GM23338 (cell line): ENCODE measurements at regions not wholly inside any gene's neighbourhood (a gene's known extent, or its start where the extent isn't known, plus 50 kb on each side); places are given as distances from the start of the nearest gene placed in this dataset.

Experiments
- ATAC-seq: fragments of 200-7000 bp; cut with Tn5 transposase; 3 replicates; pipeline ENCODE4 v1.9.1; 2020
- DNase-seq: peaks from one replicate; pipeline ENCODE4 v3.0.0-alpha.2; 2015; ENCODE audit warnings: low spot score
- H2AFZ ChIP-seq: fragments of 200-600 bp; sonication (generic); 2 replicates; pipeline ENCODE4 v1.8.0; 2016; ENCODE audit warnings: antibody characterized with exemption, mild to moderate bottlenecking, moderate library complexity
- H3F3A ChIP-seq: fragments of 200-600 bp; sonication (generic); replicated peaks from 2 replicates; pipeline ENCODE4 v1.8.0; 2017; ENCODE audit warnings: antibody characterized with exemption, mixed run types, low read depth
- H3K27ac ChIP-seq: fragments of 200-600 bp; sonication (generic); 2 replicates; pipeline ENCODE4 v1.6.1; 2016; ENCODE audit warnings: low read depth
- H3K27me3 ChIP-seq: fragments of 200-600 bp; sonication (generic); 2 replicates; pipeline ENCODE4 v1.8.0; 2016; ENCODE audit warnings: mild to moderate bottlenecking, mixed run types, moderate library complexity; ENCODE audit not compliant: insufficient read depth
- H3K36me3 ChIP-seq: fragments of 200-600 bp; sonication (generic); 2 replicates; pipeline ENCODE4 v1.8.0; 2016; ENCODE audit warnings: mild to moderate bottlenecking; ENCODE audit not compliant: insufficient read depth
- H3K4me1 ChIP-seq: fragments of 200-600 bp; sonication (generic); 2 replicates; pipeline ENCODE4 v1.8.0; 2016; ENCODE audit warnings: mild to moderate bottlenecking, moderate library complexity; ENCODE audit not compliant: insufficient read depth
- H3K4me2 ChIP-seq: fragments of 200-600 bp; sonication (generic); 2 replicates; pipeline ENCODE4 v1.7.1; 2017; ENCODE audit warnings: mixed run types
- H3K4me3 ChIP-seq: fragments of 200-600 bp; sonication (generic); 2 replicates; pipeline ENCODE4 v1.6.1; 2016; ENCODE audit warnings: mixed run types
- H3K79me2 ChIP-seq: fragments of 200-600 bp; sonication (generic); replicated peaks from 2 replicates; pipeline ENCODE4 v1.8.0; 2017; ENCODE audit warnings: mild to moderate bottlenecking; ENCODE audit not compliant: insufficient read depth
- H3K9me2 ChIP-seq: fragments of 200-600 bp; sonication (generic); 2 replicates; pipeline ENCODE4 v1.8.0; 2017; ENCODE audit not compliant: insufficient read depth
- H4K20me1 ChIP-seq: fragments of 200-600 bp; sonication (generic); replicated peaks from 2 replicates; pipeline ENCODE4 v1.8.0; 2017; ENCODE audit warnings: mild to moderate bottlenecking; ENCODE audit not compliant: insufficient read depth
- H3K27ac Mint-ChIP-seq: 2 replicates; pipeline ENCODE4 v1.8.0; 2020; ENCODE audit warnings: inconsistent platforms, mild to moderate bottlenecking, moderate library complexity, mixed read lengths
- H3K27me3 Mint-ChIP-seq: 3 replicates; pipeline ENCODE4 v1.8.0; 2022; ENCODE audit warnings: low read depth, mild to moderate bottlenecking, moderate library complexity, mixed read lengths, inconsistent platforms; ENCODE audit not compliant: insufficient read depth, poor library complexity
- H3K36me3 Mint-ChIP-seq: 3 replicates; pipeline ENCODE4 v1.8.0; 2021; ENCODE audit warnings: low read depth, mild to moderate bottlenecking, inconsistent platforms, moderate library complexity, mixed read lengths
- H3K4me1 Mint-ChIP-seq: 3 replicates; pipeline ENCODE4 v1.8.0; 2020; ENCODE audit warnings: mild to moderate bottlenecking, inconsistent platforms, mixed read lengths
- H3K4me3 Mint-ChIP-seq: 3 replicates; pipeline ENCODE4 v1.8.0; 2021; ENCODE audit warnings: moderate library complexity, mild to moderate bottlenecking, inconsistent platforms, mixed read lengths
- H3K9me3 Mint-ChIP-seq: 3 replicates; pipeline ENCODE4 v1.8.0; 2020; ENCODE audit warnings: moderate library complexity, mild to moderate bottlenecking, inconsistent platforms, mixed read lengths
- CREB1 ChIP-seq: fragments of 250-450 bp; sonication (Bioruptor Pico); IDR thresholded peaks from 2 replicates; pipeline ENCODE4 v1.5.0; 2020; ENCODE audit warnings: low read depth, mild to moderate bottlenecking, moderate library complexity
- ETS1 ChIP-seq: IDR thresholded peaks from 2 replicates; pipeline ENCODE4 v1.6.1; 2016; ENCODE audit warnings: antibody characterized with exemption
- EZH2 ChIP-seq: fragments of 200-600 bp; sonication (generic); IDR thresholded peaks from one replicate; pipeline ENCODE4 v1.8.0; 2017; ENCODE audit warnings: antibody characterized with exemption, mild to moderate bottlenecking, low read depth; ENCODE audit not compliant: unreplicated experiment
- EZH2phosphoT487 ChIP-seq: fragments of 200-600 bp; sonication (generic); IDR thresholded peaks from one replicate; pipeline ENCODE4 v1.8.1; 2018; ENCODE audit warnings: antibody characterized with exemption; ENCODE audit not compliant: unreplicated experiment
- NANOG ChIP-seq: IDR thresholded peaks from 2 replicates; pipeline ENCODE4 v1.6.1; 2016; ENCODE audit warnings: antibody characterized with exemption, borderline replicate concordance
- REST ChIP-seq: IDR thresholded peaks from one replicate; pipeline ENCODE4 v1.6.1; 2018; ENCODE audit warnings: antibody characterized with exemption; ENCODE audit not compliant: unreplicated experiment
- STAT1 ChIP-seq: IDR thresholded peaks from one replicate; pipeline ENCODE4 v1.6.1; 2016; ENCODE audit warnings: antibody characterized with exemption; ENCODE audit not compliant: unreplicated experiment
- ZNF331 ChIP-seq: fragments of 250-450 bp; sonication (Bioruptor Pico); IDR thresholded peaks from 2 replicates; pipeline ENCODE4 v1.5.0; 2020; ENCODE audit warnings: low read depth, mild to moderate bottlenecking, moderate library complexity
- TF ChIP-seq, protein P1 (sequence below): fragments of 250-450 bp; sonication (Bioruptor Pico); IDR thresholded peaks from 2 replicates; pipeline ENCODE4 v1.5.0; 2020; ENCODE audit warnings: mild to moderate bottlenecking, moderate library complexity
- TF ChIP-seq, protein P2 (sequence below), 2 experiments: fragments of 200-600 bp in 1 of 2; sonication (generic) in 1 of 2; conservative IDR thresholded peaks; 2 replicates each; pipeline versions ENCODE4 v1.5.1 to v1.6.1; 2016 to 2017; ENCODE audit warnings: antibody characterized with exemption in 2 of 2, low read depth in 2 of 2, mild to moderate bottlenecking in 2 of 2, moderate library complexity in 1 of 2

DNA sequence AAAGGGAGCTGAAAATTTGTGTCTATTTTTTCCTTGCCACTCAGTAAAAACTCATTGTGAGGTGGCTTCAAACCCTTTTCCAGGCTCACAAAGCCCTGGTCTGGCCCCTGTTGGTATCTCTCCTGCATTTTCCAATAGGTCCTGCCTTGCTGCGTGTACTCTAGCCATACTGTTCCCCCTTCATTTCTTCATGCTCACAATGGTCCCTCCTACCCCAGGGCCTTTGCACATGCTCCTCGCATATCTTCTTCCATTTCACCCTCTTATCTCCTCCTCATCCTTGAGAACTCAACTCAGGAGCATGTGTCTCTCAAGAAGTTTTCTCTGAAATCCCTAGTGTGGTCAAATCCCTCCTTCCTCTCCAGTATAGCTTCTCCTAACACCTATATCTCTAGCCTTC lies 186.6 kb downstream of the MBOAT1 start:
- TF ChIP-seq EZH2phosphoT487 = no peak
- TF ChIP-seq CREB1 (CRISPR knock-in tag) = no peak
- TF ChIP-seq ETS1 = no peak
- no peak for TF ChIP-seq STAT1
- TF ChIP-seq NANOG = no peak
- TF ChIP-seq REST = no peak
- TF ChIP-seq, protein P1, sequence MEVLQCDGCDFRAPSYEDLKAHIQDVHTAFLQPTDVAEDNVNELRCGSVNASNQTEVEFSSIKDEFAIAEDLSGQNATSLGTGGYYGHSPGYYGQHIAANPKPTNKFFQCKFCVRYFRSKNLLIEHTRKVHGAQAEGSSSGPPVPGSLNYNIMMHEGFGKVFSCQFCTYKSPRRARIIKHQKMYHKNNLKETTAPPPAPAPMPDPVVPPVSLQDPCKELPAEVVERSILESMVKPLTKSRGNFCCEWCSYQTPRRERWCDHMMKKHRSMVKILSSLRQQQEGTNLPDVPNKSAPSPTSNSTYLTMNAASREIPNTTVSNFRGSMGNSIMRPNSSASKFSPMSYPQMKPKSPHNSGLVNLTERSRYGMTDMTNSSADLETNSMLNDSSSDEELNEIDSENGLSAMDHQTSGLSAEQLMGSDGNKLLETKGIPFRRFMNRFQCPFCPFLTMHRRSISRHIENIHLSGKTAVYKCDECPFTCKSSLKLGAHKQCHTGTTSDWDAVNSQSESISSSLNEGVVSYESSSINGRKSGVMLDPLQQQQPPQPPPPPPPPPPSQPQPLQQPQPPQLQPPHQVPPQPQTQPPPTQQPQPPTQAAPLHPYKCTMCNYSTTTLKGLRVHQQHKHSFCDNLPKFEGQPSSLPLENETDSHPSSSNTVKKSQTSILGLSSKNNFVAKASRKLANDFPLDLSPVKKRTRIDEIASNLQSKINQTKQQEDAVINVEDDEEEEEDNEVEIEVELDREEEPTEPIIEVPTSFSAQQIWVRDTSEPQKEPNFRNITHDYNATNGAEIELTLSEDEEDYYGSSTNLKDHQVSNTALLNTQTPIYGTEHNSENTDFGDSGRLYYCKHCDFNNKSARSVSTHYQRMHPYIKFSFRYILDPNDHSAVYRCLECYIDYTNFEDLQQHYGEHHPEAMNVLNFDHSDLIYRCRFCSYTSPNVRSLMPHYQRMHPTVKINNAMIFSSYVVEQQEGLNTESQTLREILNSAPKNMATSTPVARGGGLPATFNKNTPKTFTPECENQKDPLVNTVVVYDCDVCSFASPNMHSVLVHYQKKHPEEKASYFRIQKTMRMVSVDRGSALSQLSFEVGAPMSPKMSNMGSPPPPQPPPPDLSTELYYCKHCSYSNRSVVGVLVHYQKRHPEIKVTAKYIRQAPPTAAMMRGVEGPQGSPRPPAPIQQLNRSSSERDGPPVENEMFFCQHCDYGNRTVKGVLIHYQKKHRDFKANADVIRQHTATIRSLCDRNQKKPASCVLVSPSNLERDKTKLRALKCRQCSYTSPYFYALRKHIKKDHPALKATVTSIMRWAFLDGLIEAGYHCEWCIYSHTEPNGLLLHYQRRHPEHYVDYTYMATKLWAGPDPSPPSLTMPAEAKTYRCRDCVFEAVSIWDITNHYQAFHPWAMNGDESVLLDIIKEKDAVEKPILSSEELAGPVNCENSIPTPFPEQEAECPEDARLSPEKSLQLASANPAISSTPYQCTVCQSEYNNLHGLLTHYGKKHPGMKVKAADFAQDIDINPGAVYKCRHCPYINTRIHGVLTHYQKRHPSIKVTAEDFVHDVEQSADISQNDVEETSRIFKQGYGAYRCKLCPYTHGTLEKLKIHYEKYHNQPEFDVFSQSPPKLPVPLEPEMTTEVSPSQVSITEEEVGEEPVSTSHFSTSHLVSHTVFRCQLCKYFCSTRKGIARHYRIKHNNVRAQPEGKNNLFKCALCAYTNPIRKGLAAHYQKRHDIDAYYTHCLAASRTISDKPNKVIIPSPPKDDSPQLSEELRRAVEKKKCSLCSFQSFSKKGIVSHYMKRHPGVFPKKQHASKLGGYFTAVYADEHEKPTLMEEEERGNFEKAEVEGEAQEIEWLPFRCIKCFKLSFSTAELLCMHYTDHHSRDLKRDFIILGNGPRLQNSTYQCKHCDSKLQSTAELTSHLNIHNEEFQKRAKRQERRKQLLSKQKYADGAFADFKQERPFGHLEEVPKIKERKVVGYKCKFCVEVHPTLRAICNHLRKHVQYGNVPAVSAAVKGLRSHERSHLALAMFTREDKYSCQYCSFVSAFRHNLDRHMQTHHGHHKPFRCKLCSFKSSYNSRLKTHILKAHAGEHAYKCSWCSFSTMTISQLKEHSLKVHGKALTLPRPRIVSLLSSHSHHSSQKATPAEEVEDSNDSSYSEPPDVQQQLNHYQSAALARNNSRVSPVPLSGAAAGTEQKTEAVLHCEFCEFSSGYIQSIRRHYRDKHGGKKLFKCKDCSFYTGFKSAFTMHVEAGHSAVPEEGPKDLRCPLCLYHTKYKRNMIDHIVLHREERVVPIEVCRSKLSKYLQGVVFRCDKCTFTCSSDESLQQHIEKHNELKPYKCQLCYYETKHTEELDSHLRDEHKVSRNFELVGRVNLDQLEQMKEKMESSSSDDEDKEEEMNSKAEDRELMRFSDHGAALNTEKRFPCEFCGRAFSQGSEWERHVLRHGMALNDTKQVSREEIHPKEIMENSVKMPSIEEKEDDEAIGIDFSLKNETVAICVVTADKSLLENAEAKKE (CRISPR knock-in tag) = no peak
- no peak for TF ChIP-seq EZH2
- TF ChIP-seq, protein P2, sequence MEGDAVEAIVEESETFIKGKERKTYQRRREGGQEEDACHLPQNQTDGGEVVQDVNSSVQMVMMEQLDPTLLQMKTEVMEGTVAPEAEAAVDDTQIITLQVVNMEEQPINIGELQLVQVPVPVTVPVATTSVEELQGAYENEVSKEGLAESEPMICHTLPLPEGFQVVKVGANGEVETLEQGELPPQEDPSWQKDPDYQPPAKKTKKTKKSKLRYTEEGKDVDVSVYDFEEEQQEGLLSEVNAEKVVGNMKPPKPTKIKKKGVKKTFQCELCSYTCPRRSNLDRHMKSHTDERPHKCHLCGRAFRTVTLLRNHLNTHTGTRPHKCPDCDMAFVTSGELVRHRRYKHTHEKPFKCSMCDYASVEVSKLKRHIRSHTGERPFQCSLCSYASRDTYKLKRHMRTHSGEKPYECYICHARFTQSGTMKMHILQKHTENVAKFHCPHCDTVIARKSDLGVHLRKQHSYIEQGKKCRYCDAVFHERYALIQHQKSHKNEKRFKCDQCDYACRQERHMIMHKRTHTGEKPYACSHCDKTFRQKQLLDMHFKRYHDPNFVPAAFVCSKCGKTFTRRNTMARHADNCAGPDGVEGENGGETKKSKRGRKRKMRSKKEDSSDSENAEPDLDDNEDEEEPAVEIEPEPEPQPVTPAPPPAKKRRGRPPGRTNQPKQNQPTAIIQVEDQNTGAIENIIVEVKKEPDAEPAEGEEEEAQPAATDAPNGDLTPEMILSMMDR (conservative IDR thresholded peaks at IDR 0.05; ENCODE audit: low read depth in 2 of 2) = no peak
- TF ChIP-seq ZNF331 (CRISPR knock-in tag) = no peak
- Mint-ChIP-seq H3K4me3 (no peak overlapping the region), H3K9me3 (no peaks in the 10 kb centered on the region; the same call in 2 of the 3 replicates), H3K4me1 (peaks cover 5% of the 10 kb centered on the region; the same call in 2 of the 3 replicates), H3K27ac (no peak overlapping the region), H3K36me3 (no peaks in the 10 kb centered on the region; the same call in 2 of the 3 replicates), H3K27me3 (peaks cover 3% of the 10 kb centered on the region)
- Histone ChIP-seq H3K4me1 (no peaks in the 10 kb centered on the region), H3F3A (no peaks in the 10 kb centered on the region), H3K9me2 (0 out of 2 replicates have a peak, but pooled peaks cover 2% of the 10 kb centered on the region), H3K27ac (no peak overlapping the region), H3K79me2 (no peaks in the 10 kb centered on the region), H2AFZ (no peak overlapping the region), H3K27me3 (no peaks in the 10 kb centered on the region), H3K4me2 (no peak overlapping the region), H3K36me3 (no peaks in the 10 kb centered on the region), H4K20me1 (no peaks in the 10 kb centered on the region), H3K4me3 (no peak overlapping the region)
- no peak for DNase-seq
- ATAC-seq = no peak
